Neural progenitor cell (in vitro differentiated cells): ENCODE measurements at regions not wholly inside any gene's neighbourhood (a gene's known extent, or its start where the extent isn't known, plus 50 kb on each side); places are given as distances from the start of the nearest gene placed in this dataset.
"Not testable (repeated sequence)": the region's sequence is repeated elsewhere in the genome, so short reads cannot be mapped to it uniquely, and the experiment has no call there.

Source experiments
- CTCF ChIP-seq: fragments of 200-600 bp; sonication (generic); IDR thresholded peaks from 2 replicates; pipeline ENCODE4 v1.5.1; 2017; ENCODE audit warnings: antibody characterized with exemption, mild to moderate bottlenecking
- EZH2 ChIP-seq: fragments of 200-600 bp; sonication (generic); IDR thresholded peaks from 2 replicates; pipeline ENCODE4 v1.6.1; 2017; ENCODE audit warnings: antibody characterized with exemption, mild to moderate bottlenecking, moderate library complexity

- not testable (repeated sequence) for TF ChIP-seq EZH2, CTCF
Observed at GRCh38 chr4:49523816-49524765, 538.0 kb downstream of the CWH43 start.
